HG02943 (cell line): ENCODE measurements at regions not wholly inside any gene's neighbourhood (a gene's known extent, or its start where the extent isn't known, plus 50 kb on each side); places are given as distances from the start of the nearest gene placed in this dataset.
"Not testable (repeated sequence)": the region's sequence is repeated elsewhere in the genome, so short reads cannot be mapped to it uniquely, and the experiment has no call there.

Experiments used
- ATAC-seq: cut with Tn5 transposase; IDR thresholded peaks from one replicate; pipeline ENCODE4 v1.9.1; 2021; ENCODE audit warnings: mild to moderate bottlenecking, low read depth, moderate library complexity; ENCODE audit not compliant: unreplicated experiment

- ATAC-seq = no peak
Measured at GRCh38 chr14:58875613-58876012, 237.9 kb downstream of the DACT1 start.

- ATAC-seq = no peak
Measured at GRCh38 chr14:58876608-58877007, 238.8 kb downstream of the DACT1 start.

GRCh38 chr14:58878439-58879139, 240.8 kb downstream of the DACT1 start:
- ATAC-seq = no peak

GRCh38 chr14:58881433-58881832, 243.7 kb downstream of the DACT1 start:
- ATAC-seq = no peak

- ATAC-seq = no peak
Measured at GRCh38 chr14:58882577-58883018, 244.8 kb downstream of the DACT1 start.

DNA sequence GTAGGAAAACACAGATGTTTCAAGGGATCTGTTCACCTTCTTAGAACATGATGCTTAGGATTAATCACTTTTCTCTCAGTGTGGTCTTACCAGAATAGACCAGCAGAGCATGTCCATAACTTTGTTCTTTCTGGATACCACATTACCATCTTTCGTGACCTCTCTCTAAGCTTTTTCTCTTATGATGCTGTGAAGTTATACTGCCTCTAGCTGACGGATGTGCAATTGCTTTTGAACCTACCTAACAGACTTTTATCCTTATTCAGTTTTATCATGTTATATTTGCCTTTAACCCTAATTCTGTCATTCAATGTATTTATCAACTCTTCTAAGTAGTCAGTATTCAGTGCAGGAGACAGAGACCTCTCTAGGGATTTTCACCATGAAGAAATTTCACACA, 246.7 kb downstream of the DACT1 start:
- ATAC-seq = no peak

GRCh38 chr14:58887931-58888330, 250.2 kb downstream of the DACT1 start:
- ATAC-seq = no peak

DNA sequence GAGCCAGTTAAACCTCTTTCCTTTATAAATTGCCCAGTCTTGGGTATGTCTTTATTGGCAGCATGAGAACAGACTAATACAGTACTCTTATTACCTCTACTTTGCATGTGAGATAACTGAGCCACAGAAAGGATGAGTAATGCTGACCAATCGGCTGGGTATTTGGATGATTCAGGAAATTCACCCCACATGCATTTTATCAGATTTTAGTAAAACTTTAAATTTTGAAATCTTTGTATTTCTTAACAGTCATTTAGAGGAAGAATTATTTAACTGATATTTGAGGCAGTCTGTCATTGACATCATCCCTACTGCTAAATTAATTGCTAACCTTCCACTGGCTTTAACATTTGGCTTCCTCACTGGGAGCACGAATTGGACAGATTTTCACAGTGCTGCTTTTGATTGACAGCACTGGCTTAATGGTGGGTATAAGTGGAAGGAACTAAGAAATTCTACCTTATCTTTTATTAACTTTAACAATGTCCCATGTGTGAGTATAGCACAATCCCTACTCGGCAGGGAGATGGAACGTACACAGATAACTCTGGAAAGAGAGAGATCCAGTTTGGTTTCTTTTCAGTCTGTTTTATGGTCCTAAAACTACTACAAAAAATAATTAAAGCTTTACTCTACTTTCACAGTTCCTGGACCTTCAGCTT, 261.0 kb downstream of the DACT1 start:
- ATAC-seq = no peak

DNA sequence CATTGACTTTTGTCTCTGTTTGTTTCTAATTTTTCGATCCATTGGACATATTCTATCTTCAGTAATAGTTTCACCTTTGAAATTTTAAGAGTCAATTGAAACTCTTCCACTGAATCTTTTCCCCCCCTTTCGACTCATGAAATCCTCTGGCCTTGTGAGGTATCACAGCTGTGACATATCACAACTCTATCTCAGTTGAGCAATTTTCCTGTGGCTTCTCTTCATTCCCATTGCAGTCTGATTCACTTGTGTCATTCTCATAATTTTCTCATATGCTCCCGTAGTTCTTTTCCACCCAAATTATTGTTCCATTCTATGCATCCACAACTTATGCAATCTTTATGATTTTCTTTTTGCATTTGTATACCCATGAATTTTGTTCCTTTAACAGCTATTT, 261.6 kb downstream of the DACT1 start:
- ATAC-seq = no peak

- no peak for ATAC-seq
Measured at GRCh38 chr14:58901826-58902225, 264.1 kb downstream of the DACT1 start.

- no peak for ATAC-seq
Measured at GRCh38 chr14:58904776-58905175, 267.0 kb downstream of the DACT1 start.

- ATAC-seq = no peak
Measured at GRCh38 chr14:58907803-58908202, 270.0 kb downstream of the DACT1 start.

GRCh38 chr14:58912287-58912686, 274.5 kb downstream of the DACT1 start:
- no peak for ATAC-seq

GRCh38 chr14:58912799-58913432, 275.2 kb downstream of the DACT1 start:
- no peak for ATAC-seq

GRCh38 chr14:58914279-58914855, 274.1 kb upstream of the DAAM1 start:
- no peak for ATAC-seq

- ATAC-seq = no peak
Measured at GRCh38 chr14:58915646-58916045, 272.8 kb upstream of the DAAM1 start.

DNA sequence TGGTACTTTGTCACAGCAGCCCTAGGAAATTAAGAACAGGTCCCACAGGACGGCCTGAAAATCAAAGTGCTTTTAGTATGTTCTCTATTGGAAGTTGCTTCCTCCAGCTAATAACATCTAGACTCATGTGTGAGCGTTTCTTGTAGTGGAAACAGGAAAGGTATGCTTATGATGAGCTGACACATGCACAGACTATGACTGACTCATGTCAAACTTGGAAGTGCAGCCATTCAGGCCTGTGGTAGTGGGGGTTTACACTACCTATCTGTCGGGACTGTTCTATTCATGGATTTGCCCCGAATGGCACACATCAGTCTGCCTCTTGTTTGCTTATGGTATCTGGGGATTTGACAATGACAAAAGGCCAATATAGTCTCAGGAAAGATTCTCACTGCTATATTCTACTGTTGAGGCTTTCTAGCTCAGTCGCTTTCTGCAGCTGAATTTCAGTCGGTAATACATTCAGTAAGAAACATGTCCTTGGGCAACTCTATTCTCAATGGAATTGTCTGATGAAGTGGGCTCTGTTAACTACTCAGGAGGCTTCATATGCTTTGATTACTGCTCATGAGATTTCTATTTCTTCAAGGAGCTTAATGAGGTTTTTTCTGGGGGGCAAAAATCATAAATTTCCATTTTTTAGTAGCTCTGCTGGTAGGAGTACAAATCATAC, 270.3 kb upstream of the DAAM1 start:
- no peak for ATAC-seq

DNA sequence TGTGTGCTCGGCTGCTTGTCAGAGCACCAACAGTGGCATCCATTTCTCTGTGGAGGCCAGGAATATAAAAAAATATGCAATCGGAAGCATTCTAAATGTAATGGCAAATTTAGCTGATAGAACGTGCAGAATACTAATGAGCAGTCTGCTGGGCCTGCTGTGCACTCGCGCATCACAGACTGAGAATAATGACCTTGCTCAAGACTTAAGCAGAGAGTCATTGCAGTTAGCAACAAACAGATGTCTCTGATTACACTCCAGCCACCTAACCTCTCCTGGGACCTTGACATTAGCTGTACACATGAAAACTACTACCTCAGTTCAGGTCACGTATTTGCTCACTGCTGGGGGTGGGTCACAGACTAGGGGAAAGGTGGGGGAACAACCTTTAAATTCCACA, 269.2 kb upstream of the DAAM1 start:
- no peak for ATAC-seq

- ATAC-seq = no peak
Measured at GRCh38 chr14:58920230-58920629, 268.2 kb upstream of the DAAM1 start.

GRCh38 chr14:58922201-58922940, 266.1 kb upstream of the DAAM1 start:
- ATAC-seq = not testable (repeated sequence)
